GM20000 (cell line): ENCODE measurements at regions not wholly inside any gene's neighbourhood (a gene's known extent, or its start where the extent isn't known, plus 50 kb on each side); places are given as distances from the start of the nearest gene placed in this dataset.
"Not testable (repeated sequence)": the region's sequence is repeated elsewhere in the genome, so short reads cannot be mapped to it uniquely, and the experiment has no call there.

ENCODE experiments used
- DNase-seq: peaks from one replicate; pipeline ENCODE4 v3.0.0; 2012; ENCODE audit warnings: low spot score
- CTCF ChIP-seq: IDR thresholded peaks from 2 replicates; pipeline ENCODE4 v1.5.1; 2012; ENCODE audit warnings: mild to moderate bottlenecking, control low read depth; ENCODE audit errors: extremely low read depth, missing control alignments

- no peak for DNase-seq
- no peak for TF ChIP-seq CTCF
Measured at GRCh38 chr6:141843178-141843834, 289.4 kb upstream of the GJE1 start.

GRCh38 chr6:141833001-141833655, 299.6 kb upstream of the GJE1 start:
- TF ChIP-seq CTCF: no peak
- no peak for DNase-seq

- DNase-seq: no peak
- no peak for TF ChIP-seq CTCF
Measured at GRCh38 chr6:141830530-141830929, 302.2 kb upstream of the GJE1 start.

- no peak for TF ChIP-seq CTCF
- no peak for DNase-seq
Measured at GRCh38 chr6:141829566-141830360, 303.0 kb upstream of the GJE1 start.

- DNase-seq: no peak
- TF ChIP-seq CTCF: no peak
Measured at GRCh38 chr6:141824350-141824749, 308.4 kb upstream of the GJE1 start.

- not testable (repeated sequence) for DNase-seq
Measured at GRCh38 chr6:141815039-141815438, 317.7 kb upstream of the GJE1 start.

- no peak for TF ChIP-seq CTCF
- no peak for DNase-seq
Measured at GRCh38 chr6:141809901-141810300, 322.8 kb upstream of the GJE1 start.
